ENCODE measurements at regions not wholly inside any gene's neighbourhood (a gene's known extent, or its start where the extent isn't known, plus 50 kb on each side); places are given as distances from the start of the nearest gene placed in this dataset.

GRCh38 chr16:80171199-80171598 lies 369.6 kb upstream of the DYNLRB2 start:
- no peak for DNase-seq

GRCh38 chr16:80167657-80168390 lies 373.0 kb upstream of the DYNLRB2 start:
- DNase-seq = no peak

- DNase-seq = no peak
These were observed 374.7 kb upstream of the DYNLRB2 start for GRCh38 chr16:80166082-80166481.

- DNase-seq = no peak
These were observed 375.7 kb upstream of the DYNLRB2 start for GRCh38 chr16:80164966-80165550.

- DNase-seq = no peak
These were observed 377.5 kb upstream of the DYNLRB2 start for GRCh38 chr16:80163339-80163738.

- no peak for DNase-seq
These were observed 378.7 kb upstream of the DYNLRB2 start for GRCh38 chr16:80161799-80162739.

- no peak for DNase-seq
These were observed 382.0 kb upstream of the DYNLRB2 start for GRCh38 chr16:80158766-80159165.

- no peak for DNase-seq
These were observed 389.1 kb upstream of the DYNLRB2 start for GRCh38 chr16:80151722-80152111.

GRCh38 chr16:80150978-80151721 lies 389.6 kb upstream of the DYNLRB2 start:
- no peak for DNase-seq

GRCh38 chr16:80148826-80149225 lies 392.0 kb upstream of the DYNLRB2 start:
- no peak for DNase-seq

GRCh38 chr16:80147026-80147655 lies 393.7 kb upstream of the DYNLRB2 start:
- no peak for DNase-seq

- no peak for DNase-seq
These were observed 396.6 kb upstream of the DYNLRB2 start for GRCh38 chr16:80144191-80144590.

- DNase-seq = no peak
These were observed 397.9 kb upstream of the DYNLRB2 start for GRCh38 chr16:80142940-80143339.

- no peak for DNase-seq
These were observed 398.5 kb upstream of the DYNLRB2 start for GRCh38 chr16:80142281-80142680.

GRCh38 chr16:80129791-80130190 lies 411.0 kb upstream of the DYNLRB2 start:
- DNase-seq = no peak

GRCh38 chr16:80125677-80126076 lies 415.1 kb upstream of the DYNLRB2 start:
- DNase-seq = no peak

GRCh38 chr16:80123189-80123588 lies 417.6 kb upstream of the DYNLRB2 start:
- DNase-seq = no peak

GRCh38 chr16:80122115-80122514 lies 418.7 kb upstream of the DYNLRB2 start:
- DNase-seq = no peak

- DNase-seq = no peak
These were observed 419.3 kb upstream of the DYNLRB2 start for GRCh38 chr16:80121522-80121909.

- no peak for DNase-seq
These were observed 419.8 kb upstream of the DYNLRB2 start for GRCh38 chr16:80120899-80121521.

GRCh38 chr16:80117556-80118130 lies 423.1 kb upstream of the DYNLRB2 start:
- no peak for DNase-seq

GRCh38 chr16:80116711-80117110 lies 424.1 kb upstream of the DYNLRB2 start:
- DNase-seq = no peak

All from SHP77 treated with DMSO at 0.1 percent for 48 hours (cell line).